Liver (tissue), 8 donors: ENCODE measurements at regions not wholly inside any gene's neighbourhood (a gene's known extent, or its start where the extent isn't known, plus 50 kb on each side); places are given as distances from the start of the nearest gene placed in this dataset.

Experiments used
- DNase-seq: peaks from one replicate; pipeline ENCODE4 v3.0.0-alpha.2; 2017; ENCODE audit warnings: low spot score
- H3K27ac ChIP-seq, 2 donors: one replicate each; pipeline ENCODE4 v1.7.0; 2013; ENCODE audit warnings: inconsistent platforms in 2 of 2, low read length in 2 of 2, control low read depth in 1 of 2, low read depth in 1 of 2, mild to moderate bottlenecking in 1 of 2
- H3K27me3 ChIP-seq, 4 donors: one replicate each; pipeline versions ENCODE4 v1.6.1 to v1.7.0; 2013; ENCODE audit warnings: low read length in 3 of 4, inconsistent platforms in 1 of 4, mild to moderate bottlenecking in 1 of 4, moderate library complexity in 1 of 4; ENCODE audit not compliant: control insufficient read depth in 4 of 4, insufficient read depth in 4 of 4
- H3K36me3 ChIP-seq, 4 donors: one replicate each; pipeline versions ENCODE4 v1.6.1 to v1.7.0; 2013; ENCODE audit warnings: low read length in 3 of 4, mild to moderate bottlenecking in 3 of 4, low read depth in 1 of 4, moderate library complexity in 1 of 4; ENCODE audit not compliant: control insufficient read depth in 4 of 4, insufficient read depth in 3 of 4
- H3K4me1 ChIP-seq, 4 donors: one replicate each; pipeline versions ENCODE4 v1.6.1 to v1.7.0; 2013; ENCODE audit warnings: low read length in 3 of 4, mild to moderate bottlenecking in 3 of 4, moderate library complexity in 1 of 4; ENCODE audit not compliant: control insufficient read depth in 4 of 4, insufficient read depth in 4 of 4
- H3K4me3 ChIP-seq, 3 donors: one replicate each; pipeline versions ENCODE4 v1.6.1 to v1.7.0; 2013; ENCODE audit warnings: low read length in 3 of 3, control low read depth in 1 of 3, low read depth in 1 of 3, mild to moderate bottlenecking in 1 of 3
- H3K9ac ChIP-seq, 2 donors: one replicate each; pipeline ENCODE4 v1.7.0; 2013; ENCODE audit warnings: low read length in 2 of 2, mild to moderate bottlenecking in 2 of 2, moderate library complexity in 2 of 2, control low read depth in 1 of 2, low read depth in 1 of 2
- H3K9me3 ChIP-seq, 4 donors: one replicate each; pipeline versions ENCODE4 v1.6.1 to v1.7.0; 2013; ENCODE audit warnings: low read length in 3 of 4; ENCODE audit not compliant: control insufficient read depth in 4 of 4
- ATF3 ChIP-seq: IDR thresholded peaks from 2 replicates; pipeline ENCODE4 v1.6.1; 2016; ENCODE audit warnings: antibody characterized with exemption
- CTCF ChIP-seq: fragments of 150-350 bp; IDR thresholded peaks from 2 replicates; pipeline ENCODE4 v1.5.1; 2017; ENCODE audit warnings: improper control_type of control experiment, low read depth, low read length; ENCODE audit not compliant: missing input control
- EGR1 ChIP-seq, 2 donors: IDR thresholded peaks; 2 replicates each; pipeline ENCODE4 v1.6.1; 2016 to 2018; ENCODE audit warnings: antibody characterized with exemption in 2 of 2, low read depth in 2 of 2
- FOXA1 ChIP-seq: IDR thresholded peaks from 2 replicates; pipeline ENCODE4 v1.6.1; 2016; ENCODE audit warnings: antibody characterized with exemption
- FOXA2 ChIP-seq: IDR thresholded peaks from 2 replicates; pipeline ENCODE4 v1.6.1; 2016; ENCODE audit warnings: antibody characterized with exemption
- GABPA ChIP-seq, 2 donors: IDR thresholded peaks in 1 of 2; conservative IDR thresholded peaks in 1 of 2; 2 replicates each; pipeline ENCODE4 v1.6.1; 2016; ENCODE audit warnings: antibody characterized with exemption in 2 of 2, mild to moderate bottlenecking in 1 of 2, moderate library complexity in 1 of 2
- HNF4A ChIP-seq, 2 donors: conservative IDR thresholded peaks; 2 replicates each; pipeline ENCODE4 v1.6.1; 2016; ENCODE audit warnings: antibody characterized with exemption in 2 of 2, mild to moderate bottlenecking in 2 of 2
- HNF4G ChIP-seq: IDR thresholded peaks from 2 replicates; pipeline ENCODE4 v1.6.1; 2016; ENCODE audit warnings: antibody characterized with exemption
- JUND ChIP-seq, 2 donors: IDR thresholded peaks; 2 replicates each; pipeline ENCODE4 v1.6.1; 2016; ENCODE audit warnings: antibody characterized with exemption in 2 of 2
- MAX ChIP-seq: IDR thresholded peaks from 2 replicates; pipeline ENCODE4 v1.6.1; 2016; ENCODE audit warnings: antibody characterized with exemption
- RAD21 ChIP-seq, 2 donors: IDR thresholded peaks; 2 replicates each; pipeline ENCODE4 v1.6.1; 2016; ENCODE audit warnings: antibody characterized with exemption in 2 of 2, mild to moderate bottlenecking in 2 of 2
- RXRA ChIP-seq, 2 donors: IDR thresholded peaks; 2 replicates each; pipeline ENCODE4 v1.6.1; 2017 to 2018; ENCODE audit warnings: antibody characterized with exemption in 2 of 2, mild to moderate bottlenecking in 1 of 2
- SP1 ChIP-seq: IDR thresholded peaks from 2 replicates; pipeline ENCODE4 v1.6.1; 2018; ENCODE audit warnings: antibody characterized with exemption, mild to moderate bottlenecking
- TAF1 ChIP-seq: conservative IDR thresholded peaks from 2 replicates; pipeline ENCODE4 v1.6.1; 2016; ENCODE audit warnings: antibody characterized with exemption, mild to moderate bottlenecking
- YY1 ChIP-seq: IDR thresholded peaks from 2 replicates; pipeline ENCODE4 v1.6.1; 2016; ENCODE audit warnings: antibody characterized with exemption, mild to moderate bottlenecking
- ZBTB33 ChIP-seq: IDR thresholded peaks from 2 replicates; pipeline ENCODE4 v1.6.1; 2016; ENCODE audit warnings: antibody characterized with exemption
- WGBS: extraction: QIAGEN DNeasy Blood & Tissue Kit; methylation state at CpG from one replicate; pipeline ENCODE4 v1.1.7; 2013; 5-methylcytosine and 5-hydroxymethylcytosine counted together
- donor health status: healthy.
- donor health status: healthy.
- donor health status: healthy.
- donor health status: healthy.
- donor health status: healthy.

GRCh38 chr5:89218364-89218763, 335.4 kb upstream of the MEF2C start (continued):
- TF ChIP-seq CTCF: no peak
- no peak for TF ChIP-seq SP1
- TF ChIP-seq YY1: no peak
- no peak for TF ChIP-seq JUND (IDR thresholded peaks at IDR 0.05)
- TF ChIP-seq RXRA (IDR thresholded peaks at IDR 0.05): no peak

- H3K27ac ChIP-seq: no peak overlapping the region
- TF ChIP-seq TAF1 (no peak), YY1 (no peak), FOXA1 (no peak), MAX (no peak), ATF3 (no peak), HNF4G (no peak), RAD21 (IDR thresholded peaks at IDR 0.05) (no peak), RXRA (IDR thresholded peaks at IDR 0.05) (no peak), ZBTB33 (no peak), EGR1 (IDR thresholded peaks at IDR 0.05; ENCODE audit: low read depth in 2 of 2) (no peak), JUND (IDR thresholded peaks at IDR 0.05) (no peak), CTCF (no peak), GABPA (IDR thresholded peaks at IDR 0.05 in 1 of 2, conservative IDR thresholded peaks at IDR 0.05 in 1 of 2) (no peak), SP1 (no peak)
Observed at GRCh38 chr5:89216606-89217005, 333.6 kb upstream of the MEF2C start.

GRCh38 chr5:89213573-89213972, 330.6 kb upstream of the MEF2C start:
- no peaks in the 10 kb centered on the region for H3K4me1 ChIP-seq
- H3K27me3 ChIP-seq: no peaks in the 10 kb centered on the region
- 67% methylated on average over 1 of the region's 1 CpG for WGBS

More at GRCh38 chr5:89216606-89217005, 333.6 kb upstream of the MEF2C start:
- Histone ChIP-seq H3K27me3 (no peaks in the 10 kb centered on the region), H3K4me1 (no peaks in the 10 kb centered on the region), H3K9ac (no peak overlapping the region), H3K9me3 (no peaks in the 10 kb centered on the region), H3K4me3 (no peak overlapping the region), H3K36me3 (no peaks in the 10 kb centered on the region)
- WGBS: 92% methylated on average over 3 of the region's 3 CpGs
- DNase-seq: no peak

More at GRCh38 chr5:89213573-89213972, 330.6 kb upstream of the MEF2C start:
- H3K27ac ChIP-seq: no peak overlapping the region
- no peak for TF ChIP-seq CTCF
- TF ChIP-seq TAF1: no peak
- TF ChIP-seq HNF4A (conservative IDR thresholded peaks at IDR 0.05): no peak
- no peak for TF ChIP-seq FOXA2
- no peak for TF ChIP-seq MAX
- no peak for TF ChIP-seq ZBTB33
- TF ChIP-seq YY1: no peak
- no peak for TF ChIP-seq GABPA (IDR thresholded peaks at IDR 0.05 in 1 of 2, conservative IDR thresholded peaks at IDR 0.05 in 1 of 2)
- H3K9ac ChIP-seq: no peak overlapping the region
- no peak overlapping the region for H3K4me3 ChIP-seq
- no peaks in the 10 kb centered on the region for H3K9me3 ChIP-seq
- DNase-seq: no peak
- no peaks in the 10 kb centered on the region for H3K36me3 ChIP-seq
